SH-SY5Y (cell line): ENCODE measurements at regions not wholly inside any gene's neighbourhood (a gene's known extent, or its start where the extent isn't known, plus 50 kb on each side); places are given as distances from the start of the nearest gene placed in this dataset.

Experiments
- GATA2 ChIP-seq: IDR thresholded peaks from 2 replicates; pipeline ENCODE4 v1.6.1; 2011; ENCODE audit warnings: mild to moderate bottlenecking, low read depth, low read length
- GATA3 ChIP-seq: IDR thresholded peaks from 2 replicates; pipeline ENCODE4 v1.6.1; 2011; ENCODE audit warnings: low read depth, mild to moderate bottlenecking, low read length, moderate library complexity

DNA sequence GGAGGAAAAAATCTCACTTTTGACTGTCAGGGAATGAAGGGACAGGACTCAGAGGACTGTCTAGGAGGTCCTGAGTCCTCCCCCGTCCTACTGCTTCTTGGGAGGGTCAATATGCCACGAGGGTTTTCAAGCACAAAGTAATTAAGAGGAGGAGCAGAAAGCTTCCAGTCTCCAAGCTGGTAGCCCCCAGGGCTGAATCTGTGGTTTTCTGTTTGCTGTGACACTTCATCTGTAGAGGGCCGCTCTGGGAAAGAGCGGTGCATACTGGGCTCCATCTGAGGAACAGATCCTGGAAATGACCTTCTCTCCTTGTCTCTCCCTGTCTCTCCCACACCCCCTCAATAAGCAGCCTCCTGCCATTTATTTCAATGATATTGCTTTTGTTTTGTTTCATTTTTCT, 180.1 kb upstream of the SDK2 start:
- no peak for TF ChIP-seq GATA3
- TF ChIP-seq GATA2, result no peak
